Muscle layer of colon (tissue), 2 donors: ENCODE measurements at regions not wholly inside any gene's neighbourhood (a gene's known extent, or its start where the extent isn't known, plus 50 kb on each side); places are given as distances from the start of the nearest gene placed in this dataset.
"Not testable (repeated sequence)": the region's sequence is repeated elsewhere in the genome, so short reads cannot be mapped to it uniquely, and the experiment has no call there.

Experiments used
- H3K27ac ChIP-seq: one replicate; pipeline ENCODE4 v1.7.0; 2013; ENCODE audit warnings: low read depth, mild to moderate bottlenecking, low read length, moderate library complexity
- H3K27me3 ChIP-seq, 2 donors: one replicate each; pipeline ENCODE4 v1.7.0; 2013; ENCODE audit warnings: low read length in 2 of 2, mild to moderate bottlenecking in 2 of 2; ENCODE audit not compliant: insufficient read depth in 2 of 2, control insufficient read depth in 1 of 2
- H3K36me3 ChIP-seq: one replicate; pipeline ENCODE4 v1.7.0; 2013; ENCODE audit warnings: mild to moderate bottlenecking, low read length; ENCODE audit not compliant: insufficient read depth
- H3K4me1 ChIP-seq: one replicate; pipeline ENCODE4 v1.7.0; 2013; ENCODE audit warnings: mild to moderate bottlenecking, low read length; ENCODE audit not compliant: insufficient read depth
- H3K4me3 ChIP-seq, 2 donors: one replicate each; pipeline ENCODE4 v1.7.0; 2013; ENCODE audit warnings: low read length in 2 of 2, low read depth in 1 of 2, mild to moderate bottlenecking in 1 of 2, moderate library complexity in 1 of 2
- H3K9ac ChIP-seq: one replicate; pipeline ENCODE4 v1.7.0; 2013; ENCODE audit warnings: low read length
- H3K9me3 ChIP-seq: one replicate; pipeline ENCODE4 v1.7.0; 2013; ENCODE audit warnings: mild to moderate bottlenecking, low read length
- donor health status: abdominal sarcoma.
- donor health status: Adenocarcinoma of cecum.

- not testable (repeated sequence) for H3K9me3 ChIP-seq, H3K4me3 ChIP-seq, H3K27me3 ChIP-seq, H3K4me1 ChIP-seq, H3K9ac ChIP-seq, H3K36me3 ChIP-seq, H3K27ac ChIP-seq
Measured at GRCh38 chr2:107747199-107747963, 79.3 kb upstream of the RGPD4 start.

- Histone ChIP-seq H3K27ac (no peak overlapping the region), H3K9me3 (no peaks in the 10 kb centered on the region), H3K9ac (no peak overlapping the region), H3K4me3 (no peak overlapping the region), H3K4me1 (no peaks in the 10 kb centered on the region), H3K27me3 (no peaks in the 10 kb centered on the region), H3K36me3 (no peaks in the 10 kb centered on the region)
Measured at GRCh38 chr2:107747964-107748583, 78.6 kb upstream of the RGPD4 start.

GRCh38 chr2:107751936-107752335, 74.8 kb upstream of the RGPD4 start:
- Histone ChIP-seq H3K9ac (no peak overlapping the region), H3K4me3 (no peak overlapping the region), H3K4me1 (no peaks in the 10 kb centered on the region), H3K9me3 (no peaks in the 10 kb centered on the region), H3K36me3 (no peaks in the 10 kb centered on the region), H3K27me3 (no peaks in the 10 kb centered on the region), H3K27ac (no peak overlapping the region)

GRCh38 chr2:107753806-107754205, 72.9 kb upstream of the RGPD4 start:
- not testable (repeated sequence) for H3K4me3 ChIP-seq, H3K27me3 ChIP-seq, H3K9me3 ChIP-seq, H3K4me1 ChIP-seq, H3K27ac ChIP-seq, H3K36me3 ChIP-seq, H3K9ac ChIP-seq

GRCh38 chr2:107757223-107757622, 69.5 kb upstream of the RGPD4 start:
- H3K4me1 ChIP-seq: no peaks in the 10 kb centered on the region
- H3K4me3 ChIP-seq: no peak overlapping the region
- H3K9ac ChIP-seq: no peak overlapping the region
- no peaks in the 10 kb centered on the region for H3K9me3 ChIP-seq
- H3K27ac ChIP-seq: no peak overlapping the region
- no peaks in the 10 kb centered on the region for H3K36me3 ChIP-seq
- no peaks in the 10 kb centered on the region for H3K27me3 ChIP-seq

GRCh38 chr2:107760620-107761364, 65.9 kb upstream of the RGPD4 start:
- Histone ChIP-seq H3K9me3 (no peaks in the 10 kb centered on the region), H3K36me3 (no peaks in the 10 kb centered on the region), H3K4me1 (no peaks in the 10 kb centered on the region), H3K9ac (no peak overlapping the region), H3K27me3 (no peaks in the 10 kb centered on the region), H3K27ac (no peak overlapping the region), H3K4me3 (no peak overlapping the region)

- Histone ChIP-seq H3K9me3 (no peaks in the 10 kb centered on the region), H3K4me1 (peaks cover 8% of the 10 kb centered on the region)
Measured at GRCh38 chr2:107772353-107772752, 54.3 kb upstream of the RGPD4 start.

GRCh38 chr2:107775211-107775610, 51.5 kb upstream of the RGPD4 start:
- Histone ChIP-seq H3K9me3 (no peaks in the 10 kb centered on the region), H3K27me3 (no peaks in the 10 kb centered on the region), H3K4me3 (no peak overlapping the region), H3K4me1 (peaks cover 8% of the 10 kb centered on the region), H3K27ac (no peak overlapping the region), H3K9ac (no peak overlapping the region), H3K36me3 (no peaks in the 10 kb centered on the region)

More at GRCh38 chr2:107772353-107772752, 54.3 kb upstream of the RGPD4 start:
- Histone ChIP-seq H3K9ac (no peak overlapping the region), H3K36me3 (no peaks in the 10 kb centered on the region), H3K27me3 (no peaks in the 10 kb centered on the region), H3K27ac (no peak overlapping the region), H3K4me3 (no peak overlapping the region)

- Histone ChIP-seq H3K4me1 (peaks cover 8% of the 10 kb centered on the region), H3K36me3 (no peaks in the 10 kb centered on the region), H3K27me3 (no peaks in the 10 kb centered on the region), H3K27ac (no peak overlapping the region), H3K4me3 (no peak overlapping the region), H3K9me3 (no peaks in the 10 kb centered on the region), H3K9ac (no peak overlapping the region)
Measured at GRCh38 chr2:107775791-107776190, 50.9 kb upstream of the RGPD4 start.

GRCh38 chr2:107776362-107776761, 50.3 kb upstream of the RGPD4 start:
- Histone ChIP-seq H3K9me3 (no peaks in the 10 kb centered on the region), H3K4me1 (peaks cover 8% of the 10 kb centered on the region), H3K27ac (no peak overlapping the region), H3K4me3 (no peak overlapping the region), H3K27me3 (no peaks in the 10 kb centered on the region), H3K36me3 (no peaks in the 10 kb centered on the region), H3K9ac (no peak overlapping the region)
